ENCODE measurements at regions not wholly inside any gene's neighbourhood (a gene's known extent, or its start where the extent isn't known, plus 50 kb on each side); places are given as distances from the start of the nearest gene placed in this dataset.
"Not testable (repeated sequence)": the region's sequence is repeated elsewhere in the genome, so short reads cannot be mapped to it uniquely, and the experiment has no call there.

GRCh38 chr17:34039759-34040555 lies 215.1 kb upstream of the CCL2 start:
- not testable (repeated sequence) for H3K4me2 ChIP-seq (ENCODE audit: low read length); H3K4me1 ChIP-seq (ENCODE audit: insufficient read depth, low read length, severe bottlenecking); H3K36me3 ChIP-seq (ENCODE audit: insufficient read depth, low read length); H2AFZ ChIP-seq (ENCODE audit: low read length); H3K9me3 ChIP-seq (ENCODE audit: low read length); H4K20me1 ChIP-seq (ENCODE audit: insufficient read depth, low read length); H3K27ac ChIP-seq (ENCODE audit: low read depth, low read length, poor library complexity, severe bottlenecking); H3K9ac ChIP-seq (ENCODE audit: low read length); H3K79me2 ChIP-seq (ENCODE audit: insufficient read depth, low read length); H3K9me2 ChIP-seq (ENCODE audit: low read depth, low read length); H3K27me3 ChIP-seq (ENCODE audit: insufficient read depth, low read length); H3K4me3 ChIP-seq (ENCODE audit: low read depth, low read length, poor library complexity, severe bottlenecking); H3F3A ChIP-seq (ENCODE audit: insufficient read depth, low read length)

- Histone ChIP-seq H3K9me3 (ENCODE audit: low read length) (no peaks in the 10 kb centered on the region), H3K4me3 (ENCODE audit: low read depth, low read length, poor library complexity, severe bottlenecking) (no peak overlapping the region), H3K9ac (ENCODE audit: low read length) (no peak overlapping the region)
Observed at GRCh38 chr17:34045990-34046389, 209.1 kb upstream of the CCL2 start.

GRCh38 chr17:34051046-34051445 lies 204.0 kb upstream of the CCL2 start:
- Histone ChIP-seq H3K4me3 (ENCODE audit: low read depth, low read length, poor library complexity, severe bottlenecking) (no peak overlapping the region), H3K27ac (ENCODE audit: low read depth, low read length, poor library complexity, severe bottlenecking) (no peak overlapping the region), H3K36me3 (ENCODE audit: insufficient read depth, low read length) (no peaks in the 10 kb centered on the region), H3F3A (ENCODE audit: insufficient read depth, low read length) (no peaks in the 10 kb centered on the region), H3K4me2 (ENCODE audit: low read length) (no peak overlapping the region), H3K9me2 (ENCODE audit: low read depth, low read length) (no peaks in the 10 kb centered on the region), H3K79me2 (ENCODE audit: insufficient read depth, low read length) (no peaks in the 10 kb centered on the region), H4K20me1 (ENCODE audit: insufficient read depth, low read length) (no peaks in the 10 kb centered on the region), H2AFZ (ENCODE audit: low read length) (no peak overlapping the region), H3K9ac (ENCODE audit: low read length) (no peak overlapping the region), H3K4me1 (ENCODE audit: insufficient read depth, low read length, severe bottlenecking) (no peaks in the 10 kb centered on the region), H3K27me3 (ENCODE audit: insufficient read depth, low read length) (no peaks in the 10 kb centered on the region), H3K9me3 (ENCODE audit: low read length) (no peaks in the 10 kb centered on the region)
- no peak for TF ChIP-seq CTCF (IDR thresholded peaks at IDR 0.05; ENCODE audit: low read length)
- TF ChIP-seq EZH2 (IDR thresholded peaks at IDR 0.05; ENCODE audit: borderline replicate concordance, low read length): no peak

More at GRCh38 chr17:34045990-34046389, 209.1 kb upstream of the CCL2 start:
- no peaks in the 10 kb centered on the region for H4K20me1 ChIP-seq (ENCODE audit: insufficient read depth, low read length)
- no peak for TF ChIP-seq EZH2 (IDR thresholded peaks at IDR 0.05; ENCODE audit: borderline replicate concordance, low read length)
- no peak for TF ChIP-seq CTCF (IDR thresholded peaks at IDR 0.05; ENCODE audit: low read length)
- H3K4me2 ChIP-seq (ENCODE audit: low read length): no peak overlapping the region
- no peak overlapping the region for H2AFZ ChIP-seq (ENCODE audit: low read length)
- no peaks in the 10 kb centered on the region for H3K36me3 ChIP-seq (ENCODE audit: insufficient read depth, low read length)
- no peaks in the 10 kb centered on the region for H3K27me3 ChIP-seq (ENCODE audit: insufficient read depth, low read length)
- no peaks in the 10 kb centered on the region for H3K4me1 ChIP-seq (ENCODE audit: insufficient read depth, low read length, severe bottlenecking)
- H3K9me2 ChIP-seq (ENCODE audit: low read depth, low read length): no peaks in the 10 kb centered on the region
- no peaks in the 10 kb centered on the region for H3F3A ChIP-seq (ENCODE audit: insufficient read depth, low read length)
- no peak overlapping the region for H3K27ac ChIP-seq (ENCODE audit: low read depth, low read length, poor library complexity, severe bottlenecking)
- no peaks in the 10 kb centered on the region for H3K79me2 ChIP-seq (ENCODE audit: insufficient read depth, low read length)

GRCh38 chr17:34054495-34054894 lies 200.6 kb upstream of the CCL2 start:
- H3K36me3 ChIP-seq (ENCODE audit: insufficient read depth, low read length): no peaks in the 10 kb centered on the region
- H2AFZ ChIP-seq (ENCODE audit: low read length): no peak overlapping the region
- H3K4me1 ChIP-seq (ENCODE audit: insufficient read depth, low read length, severe bottlenecking): no peaks in the 10 kb centered on the region
- no peaks in the 10 kb centered on the region for H3F3A ChIP-seq (ENCODE audit: insufficient read depth, low read length)
- no peak overlapping the region for H3K4me3 ChIP-seq (ENCODE audit: low read depth, low read length, poor library complexity, severe bottlenecking)
- H3K9me2 ChIP-seq (ENCODE audit: low read depth, low read length): no peaks in the 10 kb centered on the region
- H3K27ac ChIP-seq (ENCODE audit: low read depth, low read length, poor library complexity, severe bottlenecking): no peak overlapping the region
- no peak overlapping the region for H3K4me2 ChIP-seq (ENCODE audit: low read length)
- no peaks in the 10 kb centered on the region for H4K20me1 ChIP-seq (ENCODE audit: insufficient read depth, low read length)
- no peak overlapping the region for H3K9ac ChIP-seq (ENCODE audit: low read length)
- no peaks in the 10 kb centered on the region for H3K79me2 ChIP-seq (ENCODE audit: insufficient read depth, low read length)
- TF ChIP-seq EZH2 (IDR thresholded peaks at IDR 0.05; ENCODE audit: borderline replicate concordance, low read length) (no peak), CTCF (IDR thresholded peaks at IDR 0.05; ENCODE audit: low read length) (no peak)
- no peaks in the 10 kb centered on the region for H3K9me3 ChIP-seq (ENCODE audit: low read length)
- no peaks in the 10 kb centered on the region for H3K27me3 ChIP-seq (ENCODE audit: insufficient read depth, low read length)
